ENCODE measurements at regions not wholly inside any gene's neighbourhood (a gene's known extent, or its start where the extent isn't known, plus 50 kb on each side); places are given as distances from the start of the nearest gene placed in this dataset.

GRCh38 chr18:41872206-41872605 lies 82.8 kb upstream of the PIK3C3 start:
- ATAC-seq: no peak
- POLR2A ChIA-PET: no interaction called here

More at GRCh38 chr18:41872206-41872605, 82.8 kb upstream of the PIK3C3 start:
- ChIA-PET CTCF (interaction anchor here (1.0 to 1.5 kb wide), 2 partner anchors 10 to 36 kb away, joined by 3 to 5 read pairs; no protein-coding TSS in a partner anchor), SMC1A (ENCODE audit: uncharacterized antibody, unreplicated experiment) (no interaction called here), RAD21 (ENCODE audit: unreplicated experiment) (interaction anchor here (0.8 kb wide), 1 partner anchor 33 kb away, joined by 3 read pairs; no protein-coding TSS in a partner anchor)
- Histone ChIP-seq H3K27me3 (replicated peaks in 1 of 2; ENCODE audit: control insufficient read depth in 2 of 2, insufficient read depth in 2 of 2, low read length in 1 of 2) (no peaks in the 10 kb centered on the region), H3K9me3 (replicated peaks; ENCODE audit: control insufficient read depth, insufficient read depth, low read length) (no peaks in the 10 kb centered on the region), H4K20me1 (ENCODE audit: control insufficient read depth, insufficient read depth) (no peaks in the 10 kb centered on the region), H3K4me2 (ENCODE audit: control insufficient read depth, insufficient read depth) (no peak overlapping the region), H3K27ac (ENCODE audit: control insufficient read depth, insufficient read depth) (no peak overlapping the region), H3K36me3 (ENCODE audit: control insufficient read depth in 2 of 2, insufficient read depth in 2 of 2, low read length in 1 of 2) (no peaks in the 10 kb centered on the region), H2AFZ (ENCODE audit: control insufficient read depth, low read depth, low read length) (no peak overlapping the region), H3K4me3 (no peak overlapping the region), H3K9ac (ENCODE audit: control insufficient read depth, insufficient read depth, low read length) (no peak overlapping the region), H3K4me1 (ENCODE audit: control insufficient read depth, insufficient read depth, low read length) (no peaks in the 10 kb centered on the region), H3K79me2 (ENCODE audit: control insufficient read depth, insufficient read depth, low read length) (no peaks in the 10 kb centered on the region)
- BruUV-seq (replicated peaks): no TSS peak
- FAIRE-seq (no peak), DNase-seq (ENCODE audit: low read depth, low spot score) (no peak)
- intact Hi-C loops (cut with micrococcal nuclease; ENCODE audit: unreplicated experiment): no loop called here
- TF ChIP-seq ATF3 (IDR thresholded peaks at IDR 0.05; ENCODE audit: borderline replicate concordance, extremely low read depth, low read depth, low read length): no peak
- no peak for TF ChIP-seq FOXK2 (IDR thresholded peaks at IDR 0.05)
- no peak for TF ChIP-seq RBBP5 (conservative IDR thresholded peaks at IDR 0.05)
- TF ChIP-seq BMI1 (IDR thresholded peaks at IDR 0.05; ENCODE audit: borderline replicate concordance): no peak
- TF ChIP-seq, protein P1, sequence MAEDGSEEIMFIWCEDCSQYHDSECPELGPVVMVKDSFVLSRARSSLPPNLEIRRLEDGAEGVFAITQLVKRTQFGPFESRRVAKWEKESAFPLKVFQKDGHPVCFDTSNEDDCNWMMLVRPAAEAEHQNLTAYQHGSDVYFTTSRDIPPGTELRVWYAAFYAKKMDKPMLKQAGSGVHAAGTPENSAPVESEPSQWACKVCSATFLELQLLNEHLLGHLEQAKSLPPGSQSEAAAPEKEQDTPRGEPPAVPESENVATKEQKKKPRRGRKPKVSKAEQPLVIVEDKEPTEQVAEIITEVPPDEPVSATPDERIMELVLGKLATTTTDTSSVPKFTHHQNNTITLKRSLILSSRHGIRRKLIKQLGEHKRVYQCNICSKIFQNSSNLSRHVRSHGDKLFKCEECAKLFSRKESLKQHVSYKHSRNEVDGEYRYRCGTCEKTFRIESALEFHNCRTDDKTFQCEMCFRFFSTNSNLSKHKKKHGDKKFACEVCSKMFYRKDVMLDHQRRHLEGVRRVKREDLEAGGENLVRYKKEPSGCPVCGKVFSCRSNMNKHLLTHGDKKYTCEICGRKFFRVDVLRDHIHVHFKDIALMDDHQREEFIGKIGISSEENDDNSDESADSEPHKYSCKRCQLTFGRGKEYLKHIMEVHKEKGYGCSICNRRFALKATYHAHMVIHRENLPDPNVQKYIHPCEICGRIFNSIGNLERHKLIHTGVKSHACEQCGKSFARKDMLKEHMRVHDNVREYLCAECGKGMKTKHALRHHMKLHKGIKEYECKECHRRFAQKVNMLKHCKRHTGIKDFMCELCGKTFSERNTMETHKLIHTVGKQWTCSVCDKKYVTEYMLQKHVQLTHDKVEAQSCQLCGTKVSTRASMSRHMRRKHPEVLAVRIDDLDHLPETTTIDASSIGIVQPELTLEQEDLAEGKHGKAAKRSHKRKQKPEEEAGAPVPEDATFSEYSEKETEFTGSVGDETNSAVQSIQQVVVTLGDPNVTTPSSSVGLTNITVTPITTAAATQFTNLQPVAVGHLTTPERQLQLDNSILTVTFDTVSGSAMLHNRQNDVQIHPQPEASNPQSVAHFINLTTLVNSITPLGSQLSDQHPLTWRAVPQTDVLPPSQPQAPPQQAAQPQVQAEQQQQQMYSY (CRISPR knock-in tag; IDR thresholded peaks at IDR 0.05): no peak
- in situ Hi-C loops (cut with MboI): no loop called here

Data from GM12878 (cell line).